ENCODE measurements at regions not wholly inside any gene's neighbourhood (a gene's known extent, or its start where the extent isn't known, plus 50 kb on each side); places are given as distances from the start of the nearest gene placed in this dataset.
"Not testable (repeated sequence)": the region's sequence is repeated elsewhere in the genome, so short reads cannot be mapped to it uniquely, and the experiment has no call there.

- DNase-seq = no peak
These were observed 205.9 kb upstream of the VCX start for GRCh38 chrX:7637066-7637465.

- DNase-seq = no peak
These were observed 207.4 kb upstream of the VCX start for GRCh38 chrX:7635604-7636003.

DNA sequence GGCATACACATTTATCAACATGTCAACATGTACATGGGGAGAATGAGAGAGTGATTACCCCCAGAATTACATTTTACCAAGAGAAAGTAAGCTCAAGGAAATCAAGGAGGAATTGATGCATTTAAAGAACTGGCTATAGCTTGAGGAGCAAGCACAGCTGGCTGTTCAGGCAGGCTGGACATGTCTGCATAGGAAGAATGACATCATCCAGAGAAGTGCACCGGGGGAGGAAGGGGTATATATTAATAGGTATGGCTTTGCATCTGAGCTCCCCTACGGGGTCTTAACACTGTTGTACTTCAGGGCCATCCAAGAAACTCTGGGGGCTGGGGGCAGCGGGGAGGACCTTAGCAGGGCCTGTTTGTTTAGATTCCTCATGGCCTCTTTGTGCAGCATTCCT is 222.4 kb upstream of the VCX start:
- no peak for DNase-seq

DNA sequence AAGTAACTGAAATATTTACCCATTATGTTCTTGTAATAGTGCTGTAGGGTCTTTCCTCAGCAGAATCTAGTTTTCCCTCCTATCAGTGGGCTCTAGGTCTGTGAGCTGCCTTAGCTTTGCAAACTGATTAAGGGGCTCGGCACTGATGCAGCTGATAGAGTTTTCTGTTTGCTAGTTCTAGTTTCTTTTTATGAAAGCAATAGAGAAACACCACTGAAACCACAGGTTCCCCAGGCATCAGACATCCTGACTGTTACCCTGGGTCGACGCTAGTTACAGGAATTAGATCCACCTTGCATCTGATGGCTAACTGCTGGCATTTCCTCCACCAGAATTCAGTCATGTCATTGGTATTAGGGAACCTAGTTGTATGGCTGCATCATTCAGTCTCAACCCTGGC is 225.0 kb upstream of the VCX start:
- DNase-seq = no peak

DNA sequence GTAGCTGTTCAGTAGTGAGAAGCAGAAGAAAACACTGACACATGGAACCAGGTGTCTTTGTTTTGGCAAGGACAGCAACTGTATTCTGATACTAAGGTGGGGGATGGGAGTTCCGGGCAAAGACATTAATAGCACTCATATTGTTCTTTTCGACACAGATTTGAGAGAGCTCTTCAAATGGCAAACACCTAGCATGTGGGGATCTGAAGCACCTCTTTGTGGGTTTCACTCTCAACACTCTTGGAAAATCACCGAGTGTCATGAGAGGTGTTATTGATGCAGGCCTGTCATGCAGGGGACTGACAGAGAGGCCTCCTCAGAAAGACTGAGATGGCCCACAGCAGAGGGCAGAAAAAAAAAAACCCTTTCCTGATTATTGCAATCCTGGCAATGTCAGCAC is 228.4 kb upstream of the VCX start:
- DNase-seq = no peak

DNA sequence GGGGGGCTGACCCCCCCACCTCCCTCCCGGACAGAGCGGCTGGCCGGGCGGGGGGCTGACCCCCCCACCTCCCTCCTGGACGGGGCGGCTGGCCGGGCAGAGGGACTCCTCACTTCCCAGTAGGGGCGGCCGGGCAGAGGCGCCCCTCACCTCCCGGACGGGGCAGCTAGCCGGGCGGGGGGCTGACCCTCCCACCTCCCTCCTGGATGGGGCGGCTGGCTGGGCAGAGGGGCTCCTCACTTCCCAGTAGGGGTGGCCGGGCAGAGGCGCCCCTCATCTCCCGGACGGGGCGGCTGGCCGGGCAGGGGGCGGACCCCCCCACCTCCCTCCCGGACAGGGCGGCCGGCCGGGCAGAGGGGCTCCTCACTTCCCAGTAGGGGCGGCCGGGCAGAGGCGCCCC is 234.3 kb upstream of the VCX start:
- not testable (repeated sequence) for DNase-seq

DNA sequence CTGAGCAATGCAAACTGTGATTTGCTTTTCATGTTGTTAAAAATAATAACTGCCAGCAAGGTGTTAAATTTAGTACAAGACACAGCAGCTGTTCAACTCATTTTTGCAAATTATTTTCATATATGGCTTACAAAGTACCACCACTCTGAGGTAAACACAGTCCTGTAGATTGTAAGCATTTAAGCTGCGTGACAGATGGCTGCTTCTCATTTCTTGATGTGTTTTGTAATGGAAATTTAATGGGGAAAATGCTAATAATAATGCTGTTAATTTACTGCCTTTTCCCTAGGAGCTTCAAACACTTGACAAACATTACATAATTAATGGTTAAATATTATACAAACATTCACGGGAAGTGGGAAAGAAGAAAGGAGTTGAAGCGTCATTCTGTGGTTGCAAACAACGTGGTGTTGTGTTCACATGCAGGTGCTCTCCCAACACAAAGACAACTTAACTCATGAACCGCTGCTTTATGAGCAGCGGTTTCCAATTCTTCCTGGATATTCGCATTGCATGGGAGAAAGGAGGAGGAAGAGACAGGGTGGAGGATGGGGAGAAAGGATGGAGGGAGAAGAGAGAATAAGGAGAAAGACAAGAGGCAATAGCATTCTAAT is 236.8 kb upstream of the VCX start:
- no peak for DNase-seq

- DNase-seq = no peak
These were observed 239.6 kb upstream of the VCX start for GRCh38 chrX:7603387-7603786.

GRCh38 chrX:7596822-7597221 is 246.1 kb upstream of the VCX start:
- no peak for DNase-seq

- DNase-seq = not testable (repeated sequence)
These were observed 249.6 kb upstream of the VCX start for GRCh38 chrX:7593370-7593769.

GRCh38 chrX:7586126-7586525 is 256.8 kb upstream of the VCX start:
- DNase-seq = peak; percentile 11

- DNase-seq = no peak
These were observed 260.8 kb upstream of the VCX start for GRCh38 chrX:7582191-7582590.

- no peak for DNase-seq
These were observed 262.8 kb upstream of the VCX start for GRCh38 chrX:7580127-7580526.

DNA sequence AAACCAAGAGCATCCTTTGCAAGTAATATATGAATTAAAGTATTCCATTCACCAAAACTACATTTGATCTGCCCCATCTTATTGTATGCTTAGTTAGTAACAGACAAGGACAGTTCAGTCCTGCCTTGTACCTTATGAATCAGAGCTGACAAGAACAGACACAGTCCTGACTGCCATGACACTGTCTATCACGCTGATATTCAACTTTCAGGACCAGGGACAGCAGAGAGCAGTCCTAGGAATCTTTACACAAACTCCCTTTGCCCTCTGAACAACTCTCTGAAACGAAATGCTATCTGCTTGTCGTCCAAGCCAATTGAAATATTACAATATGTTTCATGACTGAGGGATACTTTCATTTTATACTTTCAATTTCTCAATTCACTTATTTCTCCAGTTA is 268.6 kb upstream of the VCX start:
- DNase-seq = peak; percentile 17

- DNase-seq = no peak
These were observed 272.4 kb upstream of the VCX start for GRCh38 chrX:7570432-7571029.

- no peak for DNase-seq
These were observed 274.4 kb upstream of the VCX start for GRCh38 chrX:7568597-7568996.

GRCh38 chrX:7568130-7568529 is 274.8 kb upstream of the VCX start:
- DNase-seq = no peak

GRCh38 chrX:7552760-7553159 is 290.2 kb upstream of the VCX start:
- no peak for DNase-seq

GRCh38 chrX:7546551-7547080 is 296.4 kb upstream of the VCX start:
- DNase-seq = no peak

GRCh38 chrX:7545564-7545963 is 297.4 kb upstream of the VCX start:
- DNase-seq = no peak

- no peak for DNase-seq
These were observed 300.2 kb upstream of the VCX start for GRCh38 chrX:7542587-7543380.

DNA sequence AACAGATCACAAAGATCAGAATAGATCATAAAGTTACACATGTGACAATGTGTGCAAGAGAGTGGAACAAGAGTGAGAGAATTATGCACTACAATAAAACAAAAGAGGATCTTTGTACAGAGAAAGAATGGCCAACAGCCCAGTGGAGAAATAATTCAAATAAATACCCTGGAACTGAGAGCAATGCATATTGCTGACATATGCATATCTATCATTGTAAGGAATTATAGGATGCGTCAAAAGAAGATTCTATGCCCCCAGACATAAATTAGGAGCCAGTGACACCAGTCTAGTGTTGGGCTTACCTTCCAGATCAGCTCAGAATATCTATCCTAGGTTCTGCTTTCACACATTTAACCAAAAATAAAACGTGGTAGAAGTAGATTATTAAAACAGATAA is 320.1 kb upstream of the VCX start:
- no peak for DNase-seq

- DNase-seq = no peak
These were observed 327.1 kb upstream of the VCX start for GRCh38 chrX:7515681-7516413.
